WTC11 (cell line): ENCODE measurements at regions not wholly inside any gene's neighbourhood (a gene's known extent, or its start where the extent isn't known, plus 50 kb on each side); places are given as distances from the start of the nearest gene placed in this dataset.
A peak's percentile ranks its signal among the peaks of the same experiment; 100 is the strongest.

Experiments used
- ATAC-seq: fragments of 200-7000 bp; cut with Tn5 transposase; 2 replicates; pipeline ENCODE4 v1.10.0; 2021; ENCODE audit warnings: mild to moderate bottlenecking, moderate library complexity
- CTCF ChIA-PET: fragments of 300-600 bp; sonication (Branson Sonifier 250); formaldehyde crosslinking; loops from one replicate; lab custom pipeline; 2021; ENCODE audit warnings: antibody characterized with exemption; lab: Charles Lee
- POLR2A ChIA-PET: fragments of 350-600 bp; sonication (Branson Sonifier 250); formaldehyde crosslinking; loops from one replicate; lab custom pipeline; 2021; ENCODE audit warnings: antibody characterized with exemption; lab: Charles Lee
- DNase-seq: peaks from one replicate; pipeline ENCODE4 v3.0.0; 2021; ENCODE audit warnings: low spot score
- H3K27ac Mint-ChIP-seq: 2 replicates; pipeline ENCODE4 v1.8.0; 2021; ENCODE audit warnings: mixed read lengths
- H3K27me3 Mint-ChIP-seq: 2 replicates; pipeline ENCODE4 v1.8.0; 2021; ENCODE audit warnings: low read depth, mild to moderate bottlenecking, moderate library complexity, mixed read lengths
- H3K36me3 Mint-ChIP-seq: 2 replicates; pipeline ENCODE4 v1.8.0; 2021; ENCODE audit warnings: mixed read lengths
- H3K4me1 Mint-ChIP-seq: 2 replicates; pipeline ENCODE4 v1.8.0; 2022; ENCODE audit warnings: mixed read lengths
- H3K4me3 Mint-ChIP-seq: 2 replicates; pipeline ENCODE4 v1.8.0; 2021; ENCODE audit warnings: mild to moderate bottlenecking, moderate library complexity, mixed read lengths
- H3K9me3 Mint-ChIP-seq: 2 replicates; pipeline ENCODE4 v1.8.0; 2021; ENCODE audit warnings: mixed read lengths
- ARID4B ChIP-seq: sonication (generic); formaldehyde crosslinking; IDR thresholded peaks from 2 replicates; pipeline ENCODE4 v1.8.0; 2023; ENCODE audit warnings: missing genetic modification reagents, mild to moderate bottlenecking, borderline replicate concordance
- ATF2 ChIP-seq: sonication (generic); formaldehyde crosslinking; IDR thresholded peaks from 2 replicates; pipeline ENCODE4 v1.8.1; 2022; ENCODE audit warnings: low read depth, missing genetic modification reagents, borderline replicate concordance
- CBFB ChIP-seq: sonication (generic); formaldehyde crosslinking; IDR thresholded peaks from 2 replicates; pipeline ENCODE4 v1.8.1; 2022; ENCODE audit warnings: mild to moderate bottlenecking, low read depth, missing genetic modification reagents
- CDX4 ChIP-seq: fragments of 250-450 bp; sonication (Bioruptor Pico); IDR thresholded peaks from 2 replicates; pipeline ENCODE4 v1.9.0; 2021; ENCODE audit warnings: moderate library complexity, mild to moderate bottlenecking, inconsistent platforms, borderline replicate concordance
- E2F1 ChIP-seq: sonication (generic); formaldehyde crosslinking; IDR thresholded peaks from 2 replicates; pipeline ENCODE4 v1.8.0; 2022; ENCODE audit warnings: mild to moderate bottlenecking, missing genetic modification reagents
- ESRRA ChIP-seq: sonication (generic); formaldehyde crosslinking; IDR thresholded peaks from 2 replicates; pipeline ENCODE4 v1.8.1; 2022; ENCODE audit warnings: mild to moderate bottlenecking, missing genetic modification reagents, borderline replicate concordance
- FOXP1 ChIP-seq: sonication (generic); formaldehyde crosslinking; IDR thresholded peaks from 2 replicates; pipeline ENCODE4 v1.8.0; 2022; ENCODE audit warnings: missing genetic modification reagents, mild to moderate bottlenecking, moderate library complexity, borderline replicate concordance
- KAT7 ChIP-seq: sonication (generic); formaldehyde crosslinking; IDR thresholded peaks from 2 replicates; pipeline ENCODE4 v1.8.1; 2023; ENCODE audit warnings: missing genetic modification reagents, mild to moderate bottlenecking, borderline replicate concordance
- MLX ChIP-seq: sonication (generic); formaldehyde crosslinking; IDR thresholded peaks from 2 replicates; pipeline ENCODE4 v1.8.1; 2023; ENCODE audit warnings: mild to moderate bottlenecking, missing genetic modification reagents, moderate library complexity
- NR2C2 ChIP-seq: sonication (generic); formaldehyde crosslinking; IDR thresholded peaks from 2 replicates; pipeline ENCODE4 v1.8.0; 2022; ENCODE audit warnings: mild to moderate bottlenecking, missing genetic modification reagents
- PRRX2 ChIP-seq: fragments of 250-450 bp; sonication (Bioruptor Pico); IDR thresholded peaks from 2 replicates; pipeline ENCODE4 v1.8.0; 2021; ENCODE audit warnings: mild to moderate bottlenecking
- RELA ChIP-seq: sonication (generic); formaldehyde crosslinking; IDR thresholded peaks from 2 replicates; pipeline ENCODE4 v1.8.1; 2022; ENCODE audit warnings: missing genetic modification reagents, mild to moderate bottlenecking, borderline replicate concordance
- RORB ChIP-seq: fragments of 250-450 bp; sonication (Bioruptor Pico); IDR thresholded peaks from 2 replicates; pipeline ENCODE4 v1.9.0; 2021; ENCODE audit warnings: mild to moderate bottlenecking
- SMAD3 ChIP-seq: sonication (generic); formaldehyde crosslinking; IDR thresholded peaks from 2 replicates; pipeline ENCODE4 v1.8.0; 2022; ENCODE audit warnings: missing genetic modification reagents, mild to moderate bottlenecking, borderline replicate concordance
- SMAD4 ChIP-seq: sonication (generic); formaldehyde crosslinking; IDR thresholded peaks from 2 replicates; pipeline ENCODE4 v1.8.0; 2022; ENCODE audit warnings: mild to moderate bottlenecking, missing genetic modification reagents
- USF1 ChIP-seq: sonication (generic); formaldehyde crosslinking; IDR thresholded peaks from 2 replicates; pipeline ENCODE4 v1.8.0; 2022; ENCODE audit warnings: mild to moderate bottlenecking, missing genetic modification reagents
- ZNF121 ChIP-seq: sonication (generic); formaldehyde crosslinking; IDR thresholded peaks from 2 replicates; pipeline ENCODE4 v1.8.0; 2023; ENCODE audit warnings: missing genetic modification reagents
- ZNF138 ChIP-seq: sonication (generic); formaldehyde crosslinking; conservative IDR thresholded peaks from 2 replicates; pipeline ENCODE4 v1.8.1; 2022; ENCODE audit warnings: mild to moderate bottlenecking, moderate library complexity, missing genetic modification reagents
- ZNF281 ChIP-seq: sonication (generic); formaldehyde crosslinking; IDR thresholded peaks from 2 replicates; pipeline ENCODE4 v1.8.0; 2023; ENCODE audit warnings: mild to moderate bottlenecking, missing genetic modification reagents
- ZSCAN18 ChIP-seq: fragments of 250-450 bp; sonication (Bioruptor Pico); IDR thresholded peaks from 2 replicates; pipeline ENCODE4 v2.1.2; 2022; ENCODE audit warnings: mild to moderate bottlenecking, moderate library complexity

GRCh38 chr4:53703267-53703655, 112.0 kb upstream of the LNX1 start (continued):
- TF ChIP-seq KAT7 (CRISPR knock-in tag) (no peak), ZNF121 (CRISPR knock-in tag) (no peak), RORB (CRISPR knock-in tag) (no peak), ESRRA (CRISPR knock-in tag) (no peak), CBFB (CRISPR knock-in tag) (no peak)

GRCh38 chr4:53702334-53703266, 111.3 kb upstream of the LNX1 start:
- DNase-seq (peak; percentile 20), ATAC-seq (peak; percentile 87)
- Mint-ChIP-seq H3K4me1 (peaks cover 17% of the 10 kb centered on the region), H3K36me3 (no peaks in the 10 kb centered on the region), H3K4me3 (no peak overlapping the region), H3K27ac (no peak overlapping the region), H3K9me3 (peaks cover 4% of the 10 kb centered on the region; the same call in 1 of the 2 replicates), H3K27me3 (no peaks in the 10 kb centered on the region)
- ChIA-PET CTCF (interaction anchor here (0.6 to 1.9 kb wide), 10 partner anchors 9 to 833 kb away, joined by 3 to 26 read pairs (median 3); no protein-coding TSS in a partner anchor), POLR2A (no interaction called here)
- no peak for TF ChIP-seq ZNF138 (CRISPR knock-in tag)
- no peak for TF ChIP-seq ZSCAN18
- no peak for TF ChIP-seq RELA (CRISPR knock-in tag)
- no peak for TF ChIP-seq MLX (CRISPR knock-in tag)
- no peak for TF ChIP-seq PRRX2 (CRISPR knock-in tag)
- no peak for TF ChIP-seq ZNF281 (CRISPR knock-in tag)
- TF ChIP-seq ARID4B = no peak
- TF ChIP-seq SMAD4 = no peak
- no peak for TF ChIP-seq USF1 (CRISPR knock-in tag)
- TF ChIP-seq ESRRA (CRISPR knock-in tag) = no peak
- no peak for TF ChIP-seq CDX4 (CRISPR knock-in tag)
- TF ChIP-seq SMAD3 (CRISPR knock-in tag) = no peak
- no peak for TF ChIP-seq NR2C2 (CRISPR knock-in tag)
- no peak for TF ChIP-seq FOXP1 (CRISPR knock-in tag)
- TF ChIP-seq ATF2 (CRISPR knock-in tag) = no peak
- TF ChIP-seq E2F1 (CRISPR knock-in tag) = no peak
